K562 (cell line): ENCODE measurements at regions not wholly inside any gene's neighbourhood (a gene's known extent, or its start where the extent isn't known, plus 50 kb on each side); places are given as distances from the start of the nearest gene placed in this dataset.

Experiments used
- ATAC-seq: fragments of 200-7000 bp; cut with Tn5 transposase; 3 replicates; pipeline ENCODE4 v1.9.1; 2020; ENCODE audit warnings: moderate library complexity
- BruUV-seq: library from RNA; stranded (reverse); fragments of 400-500 nt; replicated peaks from 2 replicates; lab custom pipeline; 2021; lab: Mats Ljungman, UMichigan
- CTCF ChIA-PET: fragments of 300-600 bp; formaldehyde crosslinking; extraction: SDS; loops from one replicate; lab custom pipeline; 2021; ENCODE audit warnings: low intra/inter-chr PET ratio; lab: Yijun Ruan, JAX
- POLR2A ChIA-PET: fragments of 300-600, 350-650 bp; sonication (Branson Sonifier 250); formaldehyde crosslinking; extraction: SDS; loops from one replicate; lab custom pipeline; 2021; ENCODE audit warnings: antibody characterized with exemption, inconsistent platforms; lab: Yijun Ruan, JAX
- DNase-seq, 4 experiments: peaks; one replicate each; pipeline versions ENCODE4 v3.0.0 to v3.0.0-alpha.2; 2011 to 2018; ENCODE audit warnings: low spot score in 3 of 4, mixed read lengths in 3 of 4; ENCODE audit errors: extremely low read depth in 1 of 4
- FAIRE-seq: peaks from 2 replicates; lab custom pipeline; 2011; peaks lifted over from hg19 to GRCh38; lab: Jason Lieb, UNC
- H2AFZ ChIP-seq: 2 replicates; pipeline ENCODE4 v1.6.0; 2011; ENCODE audit warnings: low read depth, low read length, control low read depth, inconsistent platforms
- H3K27ac ChIP-seq: fragments of 200-600 bp; 3 replicates; pipeline ENCODE4 v1.8.0; 2011; ENCODE audit warnings: low read depth, mild to moderate bottlenecking, control low read depth, inconsistent platforms, low read length, moderate library complexity, mixed read lengths; ENCODE audit errors: extremely low read depth
- H3K27me3 ChIP-seq, 2 experiments: fragments of 300-600 bp in 1 of 2; 2 replicates in 1 of 2; 3 replicates in 1 of 2; pipeline versions ENCODE4 v1.6.0 to v1.8.0; 2011; ENCODE audit warnings: inconsistent platforms in 2 of 2, low read length in 2 of 2, mild to moderate bottlenecking in 1 of 2, mixed read lengths in 1 of 2, moderate library complexity in 1 of 2; ENCODE audit not compliant: control insufficient read depth in 2 of 2, insufficient read depth in 2 of 2
- H3K36me3 ChIP-seq: fragments of 300-600 bp; 3 replicates; pipeline ENCODE4 v1.8.0; 2011; ENCODE audit warnings: mild to moderate bottlenecking, low read length, inconsistent platforms; ENCODE audit not compliant: control insufficient read depth, insufficient read depth
- H3K4me1 ChIP-seq, 2 experiments: fragments of 200-600 bp in 1 of 2; replicated peaks in 1 of 2; 2 replicates in 1 of 2; 3 replicates in 1 of 2; pipeline versions ENCODE4 v1.5.1 to v1.8.0; 2011; ENCODE audit warnings: inconsistent platforms in 2 of 2, low read length in 2 of 2, mild to moderate bottlenecking in 1 of 2, mixed read lengths in 1 of 2, moderate library complexity in 1 of 2; ENCODE audit not compliant: control insufficient read depth in 2 of 2, insufficient read depth in 2 of 2
- H3K4me2 ChIP-seq: 2 replicates; pipeline ENCODE4 v1.6.1; 2011; ENCODE audit warnings: low read length, control low read depth, inconsistent platforms, mixed read lengths; ENCODE audit not compliant: insufficient read depth
- H3K4me3 ChIP-seq: fragments of 200-600 bp; sonication (generic), shearing (Covaris generic); 2 replicates; pipeline ENCODE4 v1.5.1; 2016; ENCODE audit warnings: control low read depth, inconsistent platforms
- H3K79me2 ChIP-seq: fragments of 200-600 bp; 3 replicates; pipeline ENCODE4 v1.8.0; 2011; ENCODE audit warnings: low read length, inconsistent platforms; ENCODE audit not compliant: control insufficient read depth, insufficient read depth
- H3K9ac ChIP-seq, 2 experiments: 2 replicates each; pipeline versions ENCODE4 v1.6.0 to v1.6.1; 2011; ENCODE audit warnings: low read depth in 2 of 2, low read length in 2 of 2, control low read depth in 1 of 2, inconsistent platforms in 1 of 2, mild to moderate bottlenecking in 1 of 2, mixed read lengths in 1 of 2; ENCODE audit not compliant: insufficient read depth in 1 of 2
- H3K9me1 ChIP-seq: one replicate; pipeline ENCODE4 v1.6.0; 2011; ENCODE audit warnings: inconsistent platforms, mild to moderate bottlenecking, low read length, moderate library complexity; ENCODE audit not compliant: control insufficient read depth, insufficient read depth
- H3K9me3 ChIP-seq: replicated peaks from 2 replicates; pipeline ENCODE4 v1.5.1; 2011; ENCODE audit warnings: low read depth, low read length, inconsistent platforms; ENCODE audit not compliant: control insufficient read depth, insufficient read depth
- H4K20me1 ChIP-seq: replicated peaks from 2 replicates; pipeline ENCODE4 v1.6.1; 2011; ENCODE audit warnings: low read length, inconsistent platforms, mixed read lengths; ENCODE audit not compliant: control insufficient read depth, insufficient read depth
- CBFA2T3 ChIP-seq: fragments of 450-650 bp; IDR thresholded peaks from 2 replicates; pipeline ENCODE4 v1.6.1; 2017
- CUX1 ChIP-seq: fragments of 200-800 bp; sonication (Bioruptor generic); IDR thresholded peaks from 2 replicates; pipeline ENCODE4 v1.6.1; 2016; ENCODE audit warnings: missing genetic modification characterization, missing compliant biosample characterization
- DDX20 ChIP-seq: fragments of 450-650 bp; IDR thresholded peaks from 2 replicates; pipeline ENCODE4 v1.6.1; 2016; ENCODE audit warnings: missing genetic modification characterization, low read depth, mild to moderate bottlenecking, missing compliant biosample characterization, moderate library complexity
- E2F3 ChIP-seq: fragments of 250-450 bp; sonication (Bioruptor Pico); IDR thresholded peaks from 2 replicates; pipeline ENCODE4 v1.4.0; 2020; ENCODE audit warnings: mild to moderate bottlenecking
- ERF ChIP-seq: fragments of 450-650 bp; formaldehyde crosslinking; IDR thresholded peaks from 2 replicates; pipeline ENCODE4 v1.4.0; 2020; ENCODE audit warnings: mild to moderate bottlenecking, mixed read lengths
- FOS ChIP-seq: IDR thresholded peaks from 3 replicates; pipeline ENCODE4 v1.6.1; 2011; ENCODE audit not compliant: insufficient read length; ENCODE audit errors: extremely low read depth
- FOXJ3 ChIP-seq: sonication (generic); formaldehyde crosslinking; IDR thresholded peaks from 2 replicates; pipeline ENCODE4 v1.4.0; 2020; ENCODE audit warnings: mild to moderate bottlenecking, missing genetic modification reagents
- GATAD2A ChIP-seq: fragments of 450-650 bp; IDR thresholded peaks from 2 replicates; pipeline ENCODE4 v1.6.1; 2017
- MAFK ChIP-seq: IDR thresholded peaks from 2 replicates; pipeline ENCODE4 v1.6.1; 2011; ENCODE audit warnings: low read length, improper control_type of control experiment
- NR2F6 ChIP-seq: fragments of 450-650 bp; formaldehyde crosslinking; IDR thresholded peaks from 2 replicates; pipeline ENCODE4 v1.4.0; 2020; ENCODE audit warnings: mild to moderate bottlenecking
- PHTF2 ChIP-seq: fragments of 250-450 bp; sonication (Bioruptor Pico); IDR thresholded peaks from 2 replicates; pipeline ENCODE4 v1.5.0; 2021; ENCODE audit warnings: mild to moderate bottlenecking
- SIRT6 ChIP-seq: IDR thresholded peaks from one replicate; pipeline ENCODE4 v1.6.1; 2012; ENCODE audit warnings: low read depth, mild to moderate bottlenecking, control low read depth, inconsistent platforms, low read length, moderate library complexity
- ZBTB33 ChIP-seq: sonication (generic); formaldehyde crosslinking; IDR thresholded peaks from 2 replicates; pipeline ENCODE4 v1.8.1; 2023; ENCODE audit warnings: mild to moderate bottlenecking, missing genetic modification reagents
- ZNF121 ChIP-seq: sonication (generic); formaldehyde crosslinking; conservative IDR thresholded peaks from 2 replicates; pipeline ENCODE4 v1.8.0; 2022; ENCODE audit warnings: missing genetic modification reagents
- ZNF175 ChIP-seq: fragments of 200-800 bp; sonication (Bioruptor generic); IDR thresholded peaks from 2 replicates; pipeline ENCODE4 v1.6.1; 2016; ENCODE audit warnings: low read depth, mild to moderate bottlenecking, missing genetic modification characterization, missing compliant biosample characterization
- ZNF274 ChIP-seq: IDR thresholded peaks from 2 replicates; pipeline ENCODE4 v1.6.1; 2011; ENCODE audit warnings: low read depth, mild to moderate bottlenecking, low read length, moderate library complexity, borderline replicate concordance
- ZNF311 ChIP-seq: fragments of 250-450 bp; sonication (Bioruptor Pico); IDR thresholded peaks from 2 replicates; pipeline ENCODE4 v1.4.0; 2020; ENCODE audit warnings: mild to moderate bottlenecking, moderate library complexity
- ZNF707 ChIP-seq: fragments of 250-450 bp; sonication (Bioruptor Pico); conservative IDR thresholded peaks from 2 replicates; pipeline ENCODE4 v1.8.0; 2022; ENCODE audit warnings: inconsistent platforms, mild to moderate bottlenecking, moderate library complexity
- ZNF76 ChIP-seq: fragments of 250-450 bp; sonication (Bioruptor Pico); IDR thresholded peaks from 2 replicates; pipeline ENCODE4 v1.4.0; 2020; ENCODE audit warnings: mild to moderate bottlenecking, moderate library complexity, borderline replicate concordance
- WGBS: fragments of 100-300 bp; shearing (Covaris generic); methylation state at CpG from one replicate; pipeline ENCODE4 v1.1.6; 2016; ENCODE audit warnings: low coverage, mixed read lengths; ENCODE audit not compliant: insufficient coverage; ENCODE audit errors: missing lambda C conversion rate; 5-methylcytosine and 5-hydroxymethylcytosine counted together
- in situ Hi-C: fragments of 300-500 bp; cut with MboI; formaldehyde crosslinking; loops from 4 replicates; pipeline ENCODE4 v1.15.0; 2018; ENCODE audit warnings: inconsistent platforms, mixed read lengths
- intact Hi-C: fragments of 100-400 bp; cut with micrococcal nuclease; formaldehyde crosslinking; loops from 2 replicates; pipeline ENCODE4 v1.14.2; 2022

- intact Hi-C loops = no loop called here
- ChIA-PET CTCF (no interaction called here), POLR2A (no interaction called here)
- Histone ChIP-seq H3K9ac (no peak overlapping the region), H4K20me1 (no peaks in the 10 kb centered on the region), H3K79me2 (no peaks in the 10 kb centered on the region), H3K9me3 (no peaks in the 10 kb centered on the region), H3K4me1 (no peaks in the 10 kb centered on the region), H3K4me3 (no peak overlapping the region), H3K27me3 (no peaks in the 10 kb centered on the region), H3K27ac (no peak overlapping the region), H3K36me3 (no peaks in the 10 kb centered on the region), H2AFZ (no peak overlapping the region), H3K4me2 (no peak overlapping the region), H3K9me1 (no peaks in the 10 kb centered on the region)
- in situ Hi-C loops = no loop called here
- DNase-seq = no peak
- ATAC-seq = no peak
- no TSS peak for BruUV-seq
- 0% methylated on average over 1 of the region's 1 CpG for WGBS
- FAIRE-seq = no peak
- TF ChIP-seq GATAD2A (no peak), ZNF274 (no peak), ZNF121 (CRISPR knock-in tag) (no peak), PHTF2 (CRISPR knock-in tag) (no peak), FOXJ3 (no peak), ZNF175 (CRISPR knock-in tag) (no peak), CBFA2T3 (no peak), ZNF707 (CRISPR knock-in tag) (no peak), DDX20 (no peak), E2F3 (CRISPR knock-in tag) (no peak), SIRT6 (no peak), ERF (CRISPR knock-in tag) (no peak), ZBTB33 (no peak), ZNF76 (no peak), CUX1 (CRISPR knock-in tag) (no peak), NR2F6 (CRISPR knock-in tag) (no peak), FOS (no peak), ZNF311 (CRISPR knock-in tag) (no peak), MAFK (no peak)
These were observed 318.8 kb downstream of the DNAH5 start for GRCh38 chr5:13625616-13626198.
